ENCODE measurements at regions not wholly inside any gene's neighbourhood (a gene's known extent, or its start where the extent isn't known, plus 50 kb on each side); places are given as distances from the start of the nearest gene placed in this dataset.
"Not testable (repeated sequence)": the region's sequence is repeated elsewhere in the genome, so short reads cannot be mapped to it uniquely, and the experiment has no call there.

GRCh38 chr21:27893619-27894018, 926.7 kb upstream of the ADAMTS5 start:
- TF ChIP-seq CTCF (IDR thresholded peaks at IDR 0.05; ENCODE audit: low read depth, low read length); POLR2A (IDR thresholded peaks at IDR 0.05; ENCODE audit: extremely low read depth, insufficient read length): not testable (repeated sequence)

Measured in NB4 (cell line).